ENCODE measurements at regions not wholly inside any gene's neighbourhood (a gene's known extent, or its start where the extent isn't known, plus 50 kb on each side); places are given as distances from the start of the nearest gene placed in this dataset.

DNA sequence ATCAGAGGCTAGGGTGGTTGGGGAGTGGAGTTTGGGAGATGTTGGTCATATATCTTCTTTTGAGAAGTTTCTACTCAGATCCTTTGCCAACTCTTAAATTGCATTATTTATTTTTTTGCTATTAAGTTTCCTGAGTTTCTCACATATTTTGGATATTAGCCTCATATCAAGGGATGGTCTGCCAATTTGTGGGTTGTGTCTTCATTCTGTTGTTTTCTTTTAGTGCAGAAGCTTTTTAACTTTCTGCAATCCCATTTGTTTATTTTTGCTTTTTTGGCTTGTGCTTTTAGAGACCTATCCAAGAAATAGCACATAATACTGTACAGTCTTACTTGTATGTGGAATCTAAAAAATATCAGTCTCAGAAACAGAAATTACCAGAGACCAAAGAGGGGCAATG is 509.2 kb upstream of the HS3ST1 start:
- TF ChIP-seq, protein P1, sequence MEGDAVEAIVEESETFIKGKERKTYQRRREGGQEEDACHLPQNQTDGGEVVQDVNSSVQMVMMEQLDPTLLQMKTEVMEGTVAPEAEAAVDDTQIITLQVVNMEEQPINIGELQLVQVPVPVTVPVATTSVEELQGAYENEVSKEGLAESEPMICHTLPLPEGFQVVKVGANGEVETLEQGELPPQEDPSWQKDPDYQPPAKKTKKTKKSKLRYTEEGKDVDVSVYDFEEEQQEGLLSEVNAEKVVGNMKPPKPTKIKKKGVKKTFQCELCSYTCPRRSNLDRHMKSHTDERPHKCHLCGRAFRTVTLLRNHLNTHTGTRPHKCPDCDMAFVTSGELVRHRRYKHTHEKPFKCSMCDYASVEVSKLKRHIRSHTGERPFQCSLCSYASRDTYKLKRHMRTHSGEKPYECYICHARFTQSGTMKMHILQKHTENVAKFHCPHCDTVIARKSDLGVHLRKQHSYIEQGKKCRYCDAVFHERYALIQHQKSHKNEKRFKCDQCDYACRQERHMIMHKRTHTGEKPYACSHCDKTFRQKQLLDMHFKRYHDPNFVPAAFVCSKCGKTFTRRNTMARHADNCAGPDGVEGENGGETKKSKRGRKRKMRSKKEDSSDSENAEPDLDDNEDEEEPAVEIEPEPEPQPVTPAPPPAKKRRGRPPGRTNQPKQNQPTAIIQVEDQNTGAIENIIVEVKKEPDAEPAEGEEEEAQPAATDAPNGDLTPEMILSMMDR (IDR thresholded peaks at IDR 0.05; ENCODE audit: low read depth, low read length): no peak
- DNase-seq (ENCODE audit: low read depth in 2 of 2): no peak
- H3K4me3 ChIP-seq (replicated peaks in 1 of 2; ENCODE audit: low read depth in 2 of 2, low read length in 2 of 2): no peak overlapping the region

DNA sequence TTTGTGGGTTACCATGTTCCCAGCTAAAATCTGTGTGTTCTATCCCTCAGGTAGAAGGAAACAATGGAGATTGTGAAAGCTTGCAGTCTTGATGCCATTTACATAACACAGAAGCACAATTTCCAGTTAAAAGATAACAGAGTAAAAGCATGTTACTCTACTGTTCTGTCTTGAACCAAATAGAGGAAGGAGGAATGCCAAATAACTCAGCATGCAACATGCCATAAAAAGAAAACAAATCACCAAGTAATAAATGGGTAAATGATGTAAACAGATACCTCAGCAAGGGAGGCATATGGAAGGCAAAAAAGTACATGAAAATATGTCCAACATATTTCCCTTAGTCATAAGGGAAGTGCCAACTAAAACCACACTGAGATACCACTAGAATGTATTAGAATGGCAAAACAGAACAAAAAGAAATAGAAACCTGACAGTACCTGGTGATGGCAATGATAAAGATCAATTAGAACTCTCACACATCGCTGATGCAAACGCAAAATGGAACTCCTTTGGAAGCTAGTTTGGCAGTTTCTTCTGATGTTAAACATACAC is 502.6 kb upstream of the HS3ST1 start:
- H3K4me3 ChIP-seq (replicated peaks in 1 of 2; ENCODE audit: low read depth in 2 of 2, low read length in 2 of 2): no peak overlapping the region
- TF ChIP-seq, protein P1 (IDR thresholded peaks at IDR 0.05; ENCODE audit: low read depth, low read length): no peak
- peak in 1 of 2 donors; percentile 64 for DNase-seq (ENCODE audit: low read depth in 2 of 2)

DNA sequence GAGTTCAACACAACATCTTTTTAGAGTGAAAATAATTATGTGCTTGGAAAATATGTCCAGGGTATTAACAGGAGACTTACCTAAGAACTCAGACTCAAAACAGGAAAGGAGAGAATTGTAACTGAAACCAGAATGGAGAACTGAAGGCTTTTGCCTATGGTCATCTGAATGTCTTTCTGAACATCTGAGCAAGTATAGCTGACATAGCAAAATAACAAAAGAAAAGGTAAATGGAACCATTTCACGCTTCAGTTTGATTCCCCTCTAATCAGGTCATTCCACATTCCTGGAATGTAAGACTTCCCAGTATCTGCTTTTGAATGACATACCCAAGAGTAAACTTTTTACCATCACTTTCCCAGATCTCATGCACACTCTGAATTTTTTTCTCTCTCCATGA is 500.4 kb upstream of the HS3ST1 start:
- TF ChIP-seq, protein P1 (IDR thresholded peaks at IDR 0.05; ENCODE audit: low read depth, low read length): no peak

DNA sequence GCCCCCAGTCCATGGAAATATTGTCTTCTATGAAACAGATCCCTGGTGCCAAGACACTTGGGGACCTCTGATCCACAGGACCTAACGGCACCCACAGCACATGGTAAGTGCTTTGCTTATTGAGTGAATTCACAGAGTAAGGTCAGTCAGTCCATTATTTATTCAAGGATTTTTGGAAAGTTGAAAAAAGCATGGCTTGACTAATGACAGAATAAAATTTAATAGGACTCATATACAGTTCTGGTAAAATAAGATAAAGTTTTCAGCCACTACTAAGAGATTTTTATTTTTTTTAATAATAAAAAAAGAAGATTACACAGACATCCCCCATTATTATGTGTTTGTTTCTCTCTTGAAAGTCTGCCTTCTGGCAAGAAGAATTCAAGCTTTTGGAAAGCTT is 490.6 kb upstream of the HS3ST1 start:
- no peak overlapping the region for H3K4me3 ChIP-seq (replicated peaks in 1 of 2; ENCODE audit: low read depth in 2 of 2, low read length in 2 of 2)
- DNase-seq (ENCODE audit: low read depth in 2 of 2): no peak
- TF ChIP-seq, protein P1 (IDR thresholded peaks at IDR 0.05; ENCODE audit: low read depth, low read length): no peak

More for the DNA sequence above, 500.4 kb upstream of the HS3ST1 start:
- no peak for DNase-seq (ENCODE audit: low read depth in 2 of 2)
- no peak overlapping the region for H3K4me3 ChIP-seq (replicated peaks in 1 of 2; ENCODE audit: low read depth in 2 of 2, low read length in 2 of 2)

DNA sequence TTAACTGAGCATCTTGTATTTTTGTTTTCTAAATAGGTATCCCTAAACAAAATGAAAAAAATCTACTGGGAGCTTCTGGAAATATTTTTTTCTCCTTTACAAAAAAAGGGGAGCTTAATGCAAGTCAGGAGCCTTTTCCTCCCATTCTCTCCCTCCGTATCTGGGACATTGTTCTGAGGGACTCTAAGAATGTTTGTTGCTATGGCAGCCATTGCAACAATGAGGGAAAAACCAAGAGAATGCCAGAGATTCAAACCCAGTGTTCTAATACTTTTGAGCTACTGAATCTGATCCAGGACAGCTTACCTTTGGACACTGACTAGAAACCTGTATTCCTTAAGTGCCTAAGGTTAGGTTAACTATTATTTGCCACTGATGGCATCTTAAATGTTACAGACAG is 485.7 kb upstream of the HS3ST1 start:
- TF ChIP-seq, protein P1 (IDR thresholded peaks at IDR 0.05; ENCODE audit: low read depth, low read length): no peak
- no peak overlapping the region for H3K4me3 ChIP-seq (replicated peaks in 1 of 2; ENCODE audit: low read depth in 2 of 2, low read length in 2 of 2)
- DNase-seq (ENCODE audit: low read depth in 2 of 2): peak; percentile 87 to 92

DNA sequence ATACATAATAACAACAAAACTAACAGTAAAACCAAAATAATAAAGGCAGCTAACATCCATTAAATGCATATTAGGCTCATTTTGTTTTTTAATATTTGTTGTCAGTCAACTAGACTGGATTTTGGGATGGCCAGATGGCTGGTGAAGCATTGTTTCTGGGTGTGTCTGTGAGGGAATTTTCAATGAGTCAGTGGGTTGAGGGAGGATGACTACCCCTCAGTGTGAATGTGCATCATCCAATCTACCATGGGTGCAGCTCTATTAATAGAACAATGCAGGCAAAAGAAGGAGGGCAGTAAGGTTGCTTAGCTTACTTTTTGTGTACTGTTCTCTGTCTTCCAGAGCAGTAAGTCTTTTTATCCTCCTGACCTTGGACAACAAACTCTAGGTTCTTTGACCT is 484.2 kb upstream of the HS3ST1 start:
- TF ChIP-seq, protein P1 (IDR thresholded peaks at IDR 0.05; ENCODE audit: low read depth, low read length): no peak
- no peak overlapping the region for H3K4me3 ChIP-seq (replicated peaks in 1 of 2; ENCODE audit: low read depth in 2 of 2, low read length in 2 of 2)
- peak; percentile 49 to 88 for DNase-seq (ENCODE audit: low read depth in 2 of 2)

DNA sequence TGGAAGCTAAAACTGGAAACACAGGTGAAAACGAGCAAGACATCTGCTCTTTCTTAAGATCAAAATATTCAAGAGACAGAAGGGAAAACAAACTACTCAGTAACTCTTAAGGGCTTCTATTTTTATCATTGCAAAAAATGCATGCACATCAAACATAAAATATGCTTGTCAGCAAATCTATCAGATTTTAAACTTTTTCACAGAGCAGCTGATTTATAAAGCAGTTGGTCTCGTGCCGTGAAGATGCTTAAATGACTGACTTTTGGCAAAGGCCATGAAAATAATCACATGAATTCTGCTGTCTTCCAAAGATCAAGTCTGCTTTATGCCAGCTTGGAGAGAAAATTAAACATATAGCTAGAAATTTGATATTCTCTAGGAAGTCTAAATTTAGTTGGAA is 482.1 kb upstream of the HS3ST1 start:
- TF ChIP-seq, protein P1 (IDR thresholded peaks at IDR 0.05; ENCODE audit: low read depth, low read length): no peak
- no peak for DNase-seq (ENCODE audit: low read depth in 2 of 2)
- no peak overlapping the region for H3K4me3 ChIP-seq (replicated peaks in 1 of 2; ENCODE audit: low read depth in 2 of 2, low read length in 2 of 2)

Measured in cardiac fibroblast (primary cell).